BLaER1 treated with 17β-estradiol and CSF1 and Interleukin-3, amounts not matched to agents 10 nM and 100 nM (cell line): ENCODE measurements at regions not wholly inside any gene's neighbourhood (a gene's known extent, or its start where the extent isn't known, plus 50 kb on each side); places are given as distances from the start of the nearest gene placed in this dataset.

ENCODE experiments used
- H3K27ac ChIP-seq, 11 experiments: shearing (Covaris generic); formaldehyde crosslinking; 2 replicates each; pipeline ENCODE4 v1.8.1; 2022
- H3K27me3 ChIP-seq, 11 experiments: shearing (Covaris generic); formaldehyde crosslinking; 2 replicates each; pipeline ENCODE4 v1.8.1; 2022
- H3K36me3 ChIP-seq, 11 experiments: shearing (Covaris generic); formaldehyde crosslinking; 2 replicates each; pipeline ENCODE4 v1.8.1; 2022
- H3K4me1 ChIP-seq, 10 experiments: shearing (Covaris generic); formaldehyde crosslinking; 2 replicates each; pipeline ENCODE4 v1.8.1; 2022
- H3K4me2 ChIP-seq, 11 experiments: shearing (Covaris generic); formaldehyde crosslinking; 2 replicates each; pipeline ENCODE4 v1.8.1; 2022
- H3K4me3 ChIP-seq, 10 experiments: shearing (Covaris generic); formaldehyde crosslinking; 2 replicates each; pipeline ENCODE4 v1.8.1; 2022
- H3K9ac ChIP-seq, 11 experiments: shearing (Covaris generic); formaldehyde crosslinking; 2 replicates each; pipeline ENCODE4 v1.8.1; 2022
- H3K9me3 ChIP-seq, 11 experiments: shearing (Covaris generic); formaldehyde crosslinking; replicated peaks in 1 of 11; 2 replicates each; pipeline ENCODE4 v1.8.1; 2022
- H4K20me1 ChIP-seq, 11 experiments: shearing (Covaris generic); formaldehyde crosslinking; 2 replicates each; pipeline ENCODE4 v1.8.1; 2022
- Cebpa-rat ChIP-seq, 11 experiments: shearing (Covaris generic); IDR thresholded peaks; 2 replicates each; pipeline ENCODE4 v1.8.1; 2022

GRCh38 chr1:187641907-187642306, 813.2 kb downstream of the PLA2G4A start:
- no peak for TF ChIP-seq Cebpa-rat (IDR thresholded peaks at IDR 0.05)
- H3K9me3 ChIP-seq, result peaks cover 5 to 25% (median 9%) of the 10 kb centered on the region in 11 experiments; a peak in 10 of 22 replicates
- H3K4me2 ChIP-seq, result no peak overlapping the region

GRCh38 chr1:187645651-187646050, 816.9 kb downstream of the PLA2G4A start:
- Histone ChIP-seq H3K9me3 (peaks cover 5 to 10% (median 8%) of the 10 kb centered on the region in 11 experiments; a peak in 9 of 22 replicates), H3K9ac (no peak overlapping the region), H3K4me3 (no peak overlapping the region), H3K27me3 (no peaks in the 10 kb centered on the region), H3K36me3 (no peaks in the 10 kb centered on the region), H3K4me1 (no peaks in the 10 kb centered on the region), H3K27ac (no peak overlapping the region), H4K20me1 (no peaks in the 10 kb centered on the region), H3K4me2 (no peak overlapping the region)
- TF ChIP-seq Cebpa-rat (IDR thresholded peaks at IDR 0.05), result no peak

More at GRCh38 chr1:187641907-187642306, 813.2 kb downstream of the PLA2G4A start:
- Histone ChIP-seq H3K9ac (no peak overlapping the region), H3K27ac (no peak overlapping the region), H4K20me1 (no peaks in the 10 kb centered on the region), H3K4me3 (no peak overlapping the region), H3K27me3 (no peaks in the 10 kb centered on the region), H3K36me3 (no peaks in the 10 kb centered on the region), H3K4me1 (no peaks in the 10 kb centered on the region)

- Histone ChIP-seq H3K9ac (no peak overlapping the region), H3K9me3 (0 out of 22 replicates have a peak, but pooled peaks cover 0 to under 1% (median 0%) of the 10 kb centered on the region in 11 experiments), H3K4me2 (no peak overlapping the region), H3K4me1 (no peaks in the 10 kb centered on the region), H3K4me3 (no peak overlapping the region), H3K27me3 (no peaks in the 10 kb centered on the region), H3K27ac (no peak overlapping the region), H3K36me3 (no peaks in the 10 kb centered on the region), H4K20me1 (no peaks in the 10 kb centered on the region)
- TF ChIP-seq Cebpa-rat (IDR thresholded peaks at IDR 0.05), result no peak
Measured at GRCh38 chr1:187646536-187647107, 817.9 kb downstream of the PLA2G4A start.

DNA sequence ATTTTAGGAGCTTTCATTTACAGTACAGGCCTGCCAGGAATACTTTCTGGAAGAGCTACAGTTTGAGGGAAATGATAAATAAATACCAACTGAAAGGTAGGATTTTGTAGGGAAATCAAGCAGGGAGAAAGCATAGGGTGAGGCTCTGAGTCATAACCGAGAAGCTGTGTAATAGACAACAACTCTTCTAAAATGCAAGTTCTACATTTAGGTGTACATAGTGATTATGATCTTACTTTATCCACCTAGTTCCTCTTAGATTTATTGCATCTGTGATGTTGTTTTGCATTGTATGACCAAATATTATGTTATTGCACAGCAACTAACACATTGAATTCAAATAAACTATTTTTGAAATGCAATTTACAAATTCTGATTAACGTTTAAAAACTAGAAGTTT, 819.3 kb downstream of the PLA2G4A start:
- Histone ChIP-seq H3K4me1 (no peaks in the 10 kb centered on the region), H3K9me3 (no peaks in the 10 kb centered on the region), H3K9ac (no peak overlapping the region), H4K20me1 (no peaks in the 10 kb centered on the region), H3K4me2 (no peak overlapping the region), H3K27ac (no peak overlapping the region), H3K36me3 (no peaks in the 10 kb centered on the region), H3K27me3 (no peaks in the 10 kb centered on the region), H3K4me3 (no peak overlapping the region)
- TF ChIP-seq Cebpa-rat (IDR thresholded peaks at IDR 0.05), result no peak

GRCh38 chr1:187654635-187655034, 825.9 kb downstream of the PLA2G4A start:
- Histone ChIP-seq H3K27ac (no peak overlapping the region), H3K36me3 (no peaks in the 10 kb centered on the region), H3K4me1 (no peaks in the 10 kb centered on the region), H3K9ac (no peak overlapping the region), H3K27me3 (no peaks in the 10 kb centered on the region), H4K20me1 (no peaks in the 10 kb centered on the region), H3K9me3 (no peaks in the 10 kb centered on the region), H3K4me3 (no peak overlapping the region), H3K4me2 (no peak overlapping the region)
- no peak for TF ChIP-seq Cebpa-rat (IDR thresholded peaks at IDR 0.05)

DNA sequence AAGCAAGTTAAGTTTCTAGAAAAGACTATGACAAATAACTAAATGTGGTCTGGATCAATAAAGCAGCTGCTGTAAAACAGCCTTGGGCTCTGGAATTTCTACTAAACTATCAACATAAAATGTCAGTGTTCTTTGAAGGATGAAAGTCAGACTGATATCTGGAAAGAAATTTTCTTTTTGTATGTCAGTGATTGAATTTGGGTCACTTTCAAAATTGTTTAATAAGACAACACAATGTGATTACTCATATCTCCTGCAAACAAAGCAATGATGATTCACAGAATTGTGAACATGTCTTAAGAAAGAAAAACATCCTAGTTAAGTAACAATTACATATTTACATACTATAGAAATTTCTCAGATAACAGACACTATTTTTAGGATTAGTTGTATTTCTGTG, 826.4 kb downstream of the PLA2G4A start:
- Histone ChIP-seq H3K4me2 (no peak overlapping the region), H4K20me1 (no peaks in the 10 kb centered on the region), H3K4me1 (no peaks in the 10 kb centered on the region), H3K9me3 (no peaks in the 10 kb centered on the region), H3K36me3 (no peaks in the 10 kb centered on the region), H3K4me3 (no peak overlapping the region), H3K27ac (no peak overlapping the region), H3K9ac (no peak overlapping the region), H3K27me3 (no peaks in the 10 kb centered on the region)
- TF ChIP-seq Cebpa-rat (IDR thresholded peaks at IDR 0.05), result no peak

GRCh38 chr1:187665483-187665882, 836.7 kb downstream of the PLA2G4A start:
- H3K36me3 ChIP-seq, result no peaks in the 10 kb centered on the region
- no peak overlapping the region for H3K9ac ChIP-seq
- H4K20me1 ChIP-seq, result no peaks in the 10 kb centered on the region
- no peaks in the 10 kb centered on the region for H3K4me1 ChIP-seq
- no peaks in the 10 kb centered on the region for H3K9me3 ChIP-seq
- no peak overlapping the region for H3K4me3 ChIP-seq
- TF ChIP-seq Cebpa-rat (IDR thresholded peaks at IDR 0.05), result no peak
- H3K27me3 ChIP-seq, result no peaks in the 10 kb centered on the region
- H3K27ac ChIP-seq, result no peak overlapping the region
- H3K4me2 ChIP-seq, result no peak overlapping the region

DNA sequence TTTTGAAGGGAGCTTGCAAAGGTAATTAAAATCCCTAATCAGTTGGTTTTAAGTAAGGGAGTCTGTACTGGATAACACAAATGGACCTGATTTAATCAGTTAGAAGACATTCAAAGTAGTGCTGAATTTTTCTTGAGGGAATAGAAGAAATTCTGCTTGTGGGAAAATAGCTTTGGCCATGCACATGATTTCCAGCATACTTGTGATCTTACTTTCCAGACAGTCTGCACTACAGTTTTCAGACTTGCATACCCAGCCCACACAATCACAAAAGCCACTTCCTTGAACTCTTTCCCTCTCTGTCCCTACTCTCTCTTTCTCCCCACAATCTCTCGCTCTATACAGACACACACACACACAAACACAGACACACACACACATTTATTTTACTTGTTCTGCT, 852.1 kb downstream of the PLA2G4A start:
- Histone ChIP-seq H3K36me3 (no peaks in the 10 kb centered on the region), H3K9me3 (no peaks in the 10 kb centered on the region)
- TF ChIP-seq Cebpa-rat (IDR thresholded peaks at IDR 0.05), result no peak

DNA sequence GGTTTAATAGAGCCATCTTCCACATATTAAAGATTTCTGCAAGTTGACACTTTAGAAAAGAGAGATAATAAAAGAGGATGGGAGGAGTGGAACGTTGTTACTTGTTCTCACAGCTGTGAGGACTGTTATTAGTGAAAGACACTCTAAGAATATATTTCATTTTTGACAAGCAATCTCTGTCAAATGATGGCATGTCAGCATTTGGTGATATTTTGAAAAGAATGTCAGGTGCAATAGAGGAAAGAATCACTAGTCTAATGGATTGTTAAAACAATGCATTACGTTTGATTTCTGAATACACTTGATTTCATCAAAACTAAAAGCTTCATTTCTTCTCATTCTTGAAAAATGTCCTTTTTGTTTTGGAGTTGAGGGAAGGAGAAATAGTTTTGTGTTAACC, 853.4 kb downstream of the PLA2G4A start:
- Histone ChIP-seq H4K20me1 (no peaks in the 10 kb centered on the region), H3K4me2 (no peak overlapping the region), H3K9ac (no peak overlapping the region), H3K4me3 (no peak overlapping the region), H3K4me1 (peaks cover 0 to 3% (median 0%) of the 10 kb centered on the region in 10 experiments; a peak in 1 of 20 replicates), H3K27ac (no peak overlapping the region), H3K27me3 (no peaks in the 10 kb centered on the region), H3K9me3 (no peaks in the 10 kb centered on the region), H3K36me3 (no peaks in the 10 kb centered on the region)
- no peak for TF ChIP-seq Cebpa-rat (IDR thresholded peaks at IDR 0.05)

More for the DNA sequence above, 852.1 kb downstream of the PLA2G4A start:
- Histone ChIP-seq H3K27me3 (no peaks in the 10 kb centered on the region), H3K27ac (no peak overlapping the region), H3K4me2 (no peak overlapping the region), H3K9ac (no peak overlapping the region), H4K20me1 (no peaks in the 10 kb centered on the region), H3K4me1 (peaks cover 0 to 3% (median 0%) of the 10 kb centered on the region in 10 experiments; a peak in 1 of 20 replicates), H3K4me3 (no peak overlapping the region)

DNA sequence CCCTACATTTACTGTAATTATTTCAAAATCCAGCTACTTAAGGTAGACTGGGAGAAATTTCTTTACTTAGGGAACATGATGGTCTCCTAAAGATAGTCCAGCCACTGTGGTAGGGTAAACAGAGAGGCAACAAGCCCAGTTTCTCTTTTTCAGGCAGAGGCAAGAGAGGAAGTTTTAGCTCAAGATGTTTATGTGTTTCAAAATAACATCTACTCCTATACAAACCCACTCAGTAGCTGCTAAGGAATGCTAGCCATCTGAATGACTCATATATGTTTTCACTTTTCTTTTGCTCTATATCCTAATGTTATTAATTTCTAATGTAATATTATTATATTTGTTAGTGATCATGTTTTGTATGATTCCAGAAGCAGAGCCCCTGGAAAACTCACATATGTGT, 856.6 kb downstream of the PLA2G4A start:
- no peaks in the 10 kb centered on the region for H4K20me1 ChIP-seq
- peaks cover 0 to 3% (median 0%) of the 10 kb centered on the region in 10 experiments; a peak in 1 of 20 replicates for H3K4me1 ChIP-seq
- TF ChIP-seq Cebpa-rat (IDR thresholded peaks at IDR 0.05), result no peak
- peak overlapping the region in 2 of 11 experiments; percentile 3 to 22; a peak in 1 of 22 replicates for H3K4me2 ChIP-seq
- H3K4me3 ChIP-seq, result no peak overlapping the region
- H3K9me3 ChIP-seq, result no peaks in the 10 kb centered on the region
- H3K9ac ChIP-seq, result no peak overlapping the region
- no peaks in the 10 kb centered on the region for H3K36me3 ChIP-seq
- no peak overlapping the region for H3K27ac ChIP-seq
- no peaks in the 10 kb centered on the region for H3K27me3 ChIP-seq
